ENCODE measurements at regions not wholly inside any gene's neighbourhood (a gene's known extent, or its start where the extent isn't known, plus 50 kb on each side); places are given as distances from the start of the nearest gene placed in this dataset.
A peak's percentile ranks its signal among the peaks of the same experiment; 100 is the strongest.

DNA sequence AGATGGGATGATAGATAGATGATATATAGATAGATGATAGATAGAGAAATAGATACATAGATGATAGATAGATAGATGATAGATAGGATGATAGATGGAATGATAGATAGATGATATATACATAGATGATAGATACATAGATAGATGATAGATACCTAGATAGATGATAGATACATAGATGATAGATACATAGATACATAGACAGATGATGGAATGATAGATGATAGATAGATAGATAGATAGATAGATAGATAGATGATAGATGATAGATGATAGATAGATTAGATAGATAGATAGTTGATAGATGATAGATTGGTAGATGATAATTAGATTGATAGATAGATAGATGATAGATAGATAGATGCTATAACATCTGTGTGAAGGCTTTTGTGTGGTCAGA, 201.7 kb upstream of the RAB4A start:
- DNase-seq, result no peak

DNA sequence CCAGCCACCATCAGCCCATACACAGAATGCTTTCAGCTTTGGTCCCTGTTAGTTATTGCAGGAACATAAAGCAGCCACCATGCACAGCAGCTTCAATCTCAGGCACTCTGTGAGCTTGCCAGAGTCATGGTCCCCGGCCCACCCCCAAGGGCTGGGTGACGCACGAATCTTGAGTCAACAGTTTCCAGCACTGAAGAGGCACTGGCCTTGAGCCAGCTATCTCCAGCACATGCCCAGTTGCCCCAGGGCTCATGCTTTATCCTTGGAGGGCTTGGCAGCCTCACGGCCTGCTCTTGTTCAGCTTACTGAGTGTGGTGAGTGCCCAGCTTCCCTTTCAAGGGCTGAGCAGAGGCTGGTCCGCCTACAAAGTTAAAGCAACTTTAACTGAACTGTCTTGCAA, 200.7 kb upstream of the RAB4A start:
- peak; percentile 67 for DNase-seq

DNA sequence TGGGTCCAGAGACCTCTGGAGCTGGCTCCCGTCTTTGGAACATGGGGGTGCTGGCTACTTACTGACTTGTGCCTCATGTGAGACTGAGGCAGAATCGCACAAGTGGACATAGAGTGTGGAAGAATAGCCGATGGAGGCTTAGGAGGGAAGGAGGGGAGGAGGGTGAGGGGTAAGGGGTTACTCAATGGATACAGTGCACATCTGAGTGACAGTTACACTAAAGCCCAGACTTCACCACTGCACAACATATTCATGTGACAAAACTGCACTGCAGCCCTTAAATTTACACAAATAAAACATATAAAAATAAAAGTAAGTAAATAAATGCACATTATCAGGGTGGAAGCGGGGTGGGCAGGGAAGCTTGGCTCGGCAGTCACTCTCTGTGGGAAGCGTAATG, 197.7 kb upstream of the RAB4A start:
- DNase-seq, result no peak

DNA sequence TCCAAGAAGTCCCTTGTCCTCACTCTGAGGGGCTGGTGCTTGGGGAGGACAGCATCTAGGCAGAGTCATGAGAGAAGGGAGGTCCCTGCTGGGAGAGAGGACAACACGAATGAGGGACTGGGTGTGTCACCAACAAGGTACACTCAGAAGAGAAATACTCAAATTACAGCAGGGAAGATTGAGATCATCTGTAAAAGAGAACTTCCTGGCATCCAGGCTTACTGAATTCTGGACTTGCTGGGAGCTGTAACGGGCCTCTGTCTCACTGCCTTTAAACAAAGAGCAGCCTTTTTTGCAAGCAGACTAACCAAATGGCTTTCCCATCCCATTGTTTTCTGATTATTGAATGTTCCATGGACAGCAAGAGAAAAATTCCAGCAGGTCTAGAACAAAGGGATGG, 195.7 kb upstream of the RAB4A start:
- peak; percentile 10 for DNase-seq

DNA sequence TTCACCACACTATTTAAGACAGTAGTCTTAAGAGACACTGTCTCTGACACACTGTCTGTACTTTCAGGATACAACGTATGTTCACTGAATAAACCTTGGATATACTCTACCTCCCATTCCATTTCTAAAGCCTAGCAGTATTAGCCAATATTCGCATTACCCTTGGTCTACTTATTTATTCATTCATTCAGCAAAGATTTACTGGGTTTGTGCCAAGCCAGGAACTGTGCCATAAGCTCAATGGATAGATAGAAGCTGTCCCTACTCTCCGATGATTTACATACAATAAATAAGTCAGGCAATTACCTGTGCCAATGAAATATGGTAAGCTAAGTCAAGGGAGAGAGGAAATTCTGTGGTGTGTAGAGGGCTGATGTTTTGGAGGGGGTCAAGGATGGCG, 195.2 kb upstream of the RAB4A start:
- no peak for DNase-seq

DNA sequence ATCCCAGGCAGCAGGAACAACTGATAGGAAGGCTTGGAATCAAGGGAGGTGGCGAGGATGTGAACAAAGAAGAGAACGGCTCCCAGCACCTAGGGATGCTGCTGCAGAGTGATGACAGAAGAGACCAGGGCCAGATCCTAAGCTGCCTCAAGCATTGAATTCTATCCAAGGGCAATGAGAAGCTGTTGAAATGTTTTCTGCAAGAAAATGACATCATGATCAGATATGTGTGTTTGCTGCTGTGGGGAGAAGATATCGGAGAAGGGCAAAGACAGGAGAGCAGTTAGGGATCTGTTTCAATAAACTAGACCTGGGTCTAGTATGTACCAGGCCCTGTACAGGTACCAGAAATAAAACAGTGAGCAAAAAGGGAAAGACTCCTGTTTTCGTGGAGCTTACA, 194.7 kb upstream of the RAB4A start:
- DNase-seq, result no peak

DNA sequence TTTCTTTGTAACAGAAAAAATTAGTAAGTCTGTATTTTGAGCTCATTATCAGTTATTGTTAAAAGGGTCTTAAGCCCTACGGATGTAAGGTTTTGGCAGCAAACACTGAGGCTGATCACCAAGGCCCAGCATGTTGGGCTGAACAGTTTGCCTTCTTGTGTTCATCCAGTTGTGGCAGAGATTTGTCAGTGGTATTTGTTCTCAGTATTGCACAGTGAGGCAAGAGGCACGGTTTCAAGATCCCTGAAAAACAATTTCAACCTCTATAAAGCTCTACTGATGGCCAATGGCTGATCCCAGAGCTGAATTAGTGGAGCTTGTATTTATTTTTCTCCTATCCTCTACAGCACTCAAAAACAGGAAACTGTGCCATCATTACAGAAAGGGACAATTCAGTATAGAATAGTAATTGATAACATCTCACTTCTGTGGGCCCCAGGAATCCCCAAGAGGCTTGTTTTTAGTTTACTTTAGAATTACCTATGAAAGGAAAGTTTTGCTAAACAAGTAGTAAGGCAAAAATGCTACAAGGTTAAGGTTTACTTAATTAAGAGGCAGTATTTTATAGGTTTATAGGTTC, 191.8 kb upstream of the RAB4A start:
- DNase-seq, result no peak

DNA sequence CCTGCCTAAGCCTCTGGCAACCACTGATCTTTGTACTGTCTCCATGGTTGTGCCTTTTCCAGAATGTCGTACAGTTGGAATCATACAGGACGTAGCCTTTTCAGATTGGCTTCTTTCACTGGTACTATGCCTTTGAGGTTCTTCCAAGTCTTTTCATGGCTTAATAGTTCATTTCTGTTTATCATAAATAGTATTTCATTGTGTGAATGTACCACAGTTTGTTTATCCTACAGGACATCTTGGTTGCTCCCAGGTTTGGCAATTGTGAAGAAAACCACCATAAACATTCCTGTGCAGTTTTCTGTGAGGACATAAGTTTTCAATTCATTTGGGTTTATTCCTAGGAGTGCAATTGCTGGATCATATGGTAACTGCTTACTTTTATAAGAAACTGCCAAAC, 190.6 kb upstream of the RAB4A start:
- no peak for DNase-seq

DNA sequence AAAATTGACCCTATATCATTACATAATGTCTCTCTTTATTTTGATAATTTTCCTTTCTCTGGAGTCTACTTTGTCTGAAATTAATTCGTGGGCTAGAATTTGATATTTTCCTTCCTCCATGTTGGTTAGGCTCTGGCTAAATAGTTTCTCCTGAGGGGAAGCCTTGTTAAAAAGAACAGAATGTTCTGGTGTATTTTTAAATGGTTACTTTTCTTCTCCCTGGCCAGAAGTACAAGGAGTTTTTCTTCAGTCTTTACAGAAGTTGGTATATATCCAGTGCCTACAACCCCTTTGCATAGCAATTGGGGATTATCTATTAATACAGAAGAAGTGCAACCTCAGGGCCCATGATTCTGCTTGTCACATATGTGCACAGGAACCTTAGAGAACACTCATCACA, 185.6 kb upstream of the RAB4A start:
- DNase-seq, result no peak

DNA sequence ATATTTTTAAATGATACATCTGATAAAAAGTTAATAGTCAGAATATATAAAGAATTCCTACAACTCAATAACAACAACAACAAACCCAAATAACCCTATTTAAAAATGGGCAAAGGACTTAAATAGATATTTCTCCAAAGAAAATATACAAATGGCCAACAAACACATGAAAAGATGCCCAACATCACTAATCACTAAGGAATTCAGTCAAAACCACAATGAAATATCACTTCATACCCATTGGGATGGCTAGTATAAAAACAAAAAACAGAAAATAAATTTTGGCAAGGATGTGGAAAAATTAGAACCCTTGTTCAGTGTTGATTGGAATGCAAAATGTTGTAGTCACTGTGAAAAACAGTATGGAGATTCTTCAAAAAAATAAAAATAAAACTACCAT, 184.8 kb upstream of the RAB4A start:
- peak; percentile 22 for DNase-seq

DNA sequence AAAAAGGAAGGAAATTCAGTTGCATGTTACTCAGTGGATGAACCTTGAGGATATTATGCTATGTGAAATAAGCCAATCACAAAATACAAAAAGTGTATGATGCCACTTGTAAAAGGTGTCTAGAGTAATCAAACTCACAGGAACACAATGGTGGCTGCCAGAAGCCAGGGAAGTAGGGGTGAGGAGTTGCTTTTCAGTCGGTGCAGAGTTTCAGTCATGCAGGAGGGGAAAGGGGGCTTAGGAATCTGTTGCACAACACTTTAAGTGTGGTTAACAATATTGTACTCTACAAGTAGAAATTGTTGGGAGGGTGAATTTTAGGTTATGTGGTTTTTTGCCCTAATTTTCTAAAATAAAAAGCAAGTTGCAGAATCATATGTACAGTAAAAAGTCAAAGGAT, 184.2 kb upstream of the RAB4A start:
- no peak for DNase-seq

DNA sequence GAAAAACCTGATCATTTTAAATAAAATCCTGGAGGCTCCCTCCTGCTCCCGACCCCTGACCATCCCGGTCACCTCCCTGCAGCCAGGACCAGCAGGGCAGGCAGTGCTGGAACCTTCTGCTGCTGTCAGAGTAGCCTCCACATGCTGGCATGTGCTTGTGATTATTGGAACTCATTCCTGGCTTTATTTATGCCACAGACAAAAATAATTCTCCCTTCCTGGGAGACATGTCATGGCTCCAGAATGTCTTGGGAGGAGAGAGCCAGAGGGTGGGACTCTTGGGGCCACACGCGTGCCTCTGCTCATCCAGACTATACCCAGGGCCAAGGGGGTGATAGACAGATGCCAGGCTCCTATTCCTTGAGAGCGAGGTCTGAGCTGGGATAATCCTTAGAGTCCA, 183.6 kb upstream of the RAB4A start:
- peak; percentile 26 for DNase-seq

DNA sequence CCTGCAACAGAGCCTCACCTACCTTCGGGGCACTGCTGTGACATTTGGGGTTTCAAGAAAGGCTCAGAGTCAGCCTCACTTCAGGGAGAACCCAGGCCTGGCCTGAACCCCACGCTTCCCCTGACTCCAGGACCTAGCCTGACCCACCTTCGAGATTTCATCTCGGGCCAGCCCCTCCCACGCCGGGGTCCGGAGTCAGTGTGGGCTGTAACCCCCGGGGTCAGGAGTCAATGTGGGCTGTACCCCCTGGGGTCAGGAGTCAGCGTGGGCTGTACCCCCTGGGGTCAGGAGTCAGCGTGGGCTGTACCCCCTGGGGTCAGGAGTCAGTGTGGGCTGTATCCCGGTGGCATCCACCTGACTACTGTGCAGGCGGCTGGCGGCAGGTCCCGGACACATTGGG, 183.0 kb upstream of the RAB4A start:
- no peak for DNase-seq

DNA sequence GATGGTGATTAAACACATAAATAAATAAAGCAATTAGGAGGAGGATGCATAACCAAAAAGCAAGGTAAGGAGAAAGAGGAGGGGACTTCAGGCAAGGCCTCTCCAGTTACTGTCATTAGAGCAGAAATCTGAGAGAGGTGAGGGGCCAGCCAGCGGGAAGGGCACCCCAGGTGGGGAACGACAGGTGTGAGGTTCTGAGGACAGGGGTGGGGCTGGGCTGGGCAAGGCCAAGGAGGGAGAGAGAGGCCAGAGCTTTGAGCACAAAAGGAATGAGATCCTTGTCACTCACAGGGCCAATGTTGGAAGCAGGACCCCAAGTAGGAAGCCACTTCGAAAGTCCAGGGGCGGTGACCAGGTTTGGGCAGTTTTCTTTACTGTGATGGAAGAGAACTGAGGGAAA, 182.2 kb upstream of the RAB4A start:
- DNase-seq, result no peak

DNA sequence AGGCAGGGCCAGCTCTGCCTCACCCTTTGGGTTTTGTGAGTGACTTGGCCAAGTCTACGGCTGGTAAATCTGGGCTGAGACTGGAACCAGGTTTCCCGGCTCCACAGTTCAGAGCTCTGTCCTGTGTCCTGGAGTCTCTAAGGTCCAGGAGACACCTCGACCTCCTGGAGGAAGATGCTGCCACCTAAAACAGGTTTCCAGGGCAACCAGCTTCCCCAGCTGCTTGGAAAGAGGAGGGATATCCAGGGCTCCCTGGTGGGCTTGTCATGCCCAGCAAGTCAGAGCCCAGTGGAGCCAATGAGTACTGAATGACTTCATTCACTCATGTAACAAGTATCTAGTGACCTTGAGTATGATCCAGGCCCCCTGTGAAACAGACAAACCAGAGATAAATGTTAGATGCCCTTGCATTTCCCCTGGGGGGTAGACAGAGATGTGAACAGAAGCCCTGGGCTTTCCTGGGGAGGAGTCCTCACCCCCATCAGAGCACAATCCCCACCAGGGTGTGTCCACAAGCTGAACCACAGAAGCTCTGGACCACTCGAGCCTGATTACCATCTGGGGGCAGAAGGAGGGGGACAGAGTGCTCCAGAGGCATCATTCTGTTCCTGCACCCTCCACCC, 181.2 kb upstream of the RAB4A start:
- DNase-seq, result no peak

DNA sequence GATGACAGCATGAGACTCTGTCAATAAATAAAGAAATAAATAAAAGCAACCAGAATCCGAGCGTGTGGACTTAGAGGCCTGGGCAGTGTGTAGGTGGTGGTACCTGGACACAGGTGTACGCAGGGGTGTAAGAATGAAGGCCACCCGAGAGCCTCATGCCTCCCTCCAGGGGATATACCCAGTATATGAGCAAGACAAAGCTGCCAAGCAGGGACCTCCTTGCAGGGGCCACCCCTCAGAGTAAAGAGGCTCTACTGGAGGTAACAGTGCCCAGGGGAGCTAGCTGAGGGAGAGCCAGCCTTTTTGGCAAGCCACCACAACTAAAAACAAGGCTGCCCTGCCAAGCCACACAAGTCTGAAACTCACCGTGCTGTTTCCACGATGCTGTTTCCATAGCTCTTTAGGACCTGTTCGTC, 179.2 kb upstream of the RAB4A start:
- no peak for DNase-seq

DNA sequence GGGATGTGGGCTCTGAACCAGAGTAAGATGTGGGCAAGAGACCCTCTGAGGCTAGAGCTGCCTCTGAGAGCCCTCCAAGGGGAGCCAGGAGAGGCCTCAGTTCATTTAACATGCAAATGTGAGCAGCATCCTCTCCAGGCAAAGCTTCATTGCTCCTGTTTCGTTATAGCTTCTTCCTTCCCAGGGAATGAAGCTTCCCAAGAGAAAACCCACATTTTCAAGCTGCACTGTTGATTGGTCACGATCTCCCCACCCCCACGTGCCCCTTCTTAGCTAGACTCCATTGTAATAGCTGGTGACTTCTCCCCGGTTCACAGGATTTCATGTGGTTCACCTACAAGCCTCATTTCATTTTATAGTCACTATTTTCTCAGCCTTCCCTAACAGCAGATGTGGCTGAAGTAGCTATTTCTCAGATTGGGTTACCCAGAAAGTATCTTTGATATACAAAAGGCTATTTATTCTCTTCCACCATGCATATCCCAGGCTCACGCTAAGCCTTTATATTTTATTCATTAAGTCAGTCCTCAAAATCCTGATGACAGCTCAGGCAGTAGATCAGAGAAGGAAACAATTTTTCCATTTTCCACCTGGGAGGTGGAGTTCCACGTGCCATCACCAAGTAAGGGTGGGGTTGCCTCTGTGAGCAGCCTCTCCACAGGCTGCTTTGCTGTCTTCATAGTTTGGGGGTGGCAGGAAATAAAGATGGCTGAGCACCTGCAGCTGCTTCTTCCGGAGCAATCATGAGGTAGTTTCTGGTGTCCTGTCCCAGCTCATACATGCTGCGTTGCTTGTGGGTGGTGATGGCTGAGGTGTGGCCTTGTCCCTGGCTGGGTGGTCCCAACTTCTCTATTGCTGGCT, 178.3 kb upstream of the RAB4A start:
- DNase-seq, result no peak

DNA sequence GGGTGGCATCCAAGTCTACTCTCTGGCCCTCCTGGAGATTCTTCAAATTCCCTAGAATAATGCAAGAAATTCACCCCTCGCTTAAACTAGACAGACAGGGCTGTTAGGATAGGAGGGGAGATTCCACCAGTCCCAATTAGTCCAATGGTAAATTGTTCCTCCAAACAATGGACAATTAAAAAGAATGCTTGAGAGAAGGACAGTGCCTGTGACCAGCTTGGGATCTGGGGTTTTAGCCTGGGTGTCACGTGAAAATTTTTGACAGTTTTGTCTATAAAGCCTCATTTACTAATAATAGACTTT, 177.7 kb upstream of the RAB4A start:
- DNase-seq, result no peak

DNA sequence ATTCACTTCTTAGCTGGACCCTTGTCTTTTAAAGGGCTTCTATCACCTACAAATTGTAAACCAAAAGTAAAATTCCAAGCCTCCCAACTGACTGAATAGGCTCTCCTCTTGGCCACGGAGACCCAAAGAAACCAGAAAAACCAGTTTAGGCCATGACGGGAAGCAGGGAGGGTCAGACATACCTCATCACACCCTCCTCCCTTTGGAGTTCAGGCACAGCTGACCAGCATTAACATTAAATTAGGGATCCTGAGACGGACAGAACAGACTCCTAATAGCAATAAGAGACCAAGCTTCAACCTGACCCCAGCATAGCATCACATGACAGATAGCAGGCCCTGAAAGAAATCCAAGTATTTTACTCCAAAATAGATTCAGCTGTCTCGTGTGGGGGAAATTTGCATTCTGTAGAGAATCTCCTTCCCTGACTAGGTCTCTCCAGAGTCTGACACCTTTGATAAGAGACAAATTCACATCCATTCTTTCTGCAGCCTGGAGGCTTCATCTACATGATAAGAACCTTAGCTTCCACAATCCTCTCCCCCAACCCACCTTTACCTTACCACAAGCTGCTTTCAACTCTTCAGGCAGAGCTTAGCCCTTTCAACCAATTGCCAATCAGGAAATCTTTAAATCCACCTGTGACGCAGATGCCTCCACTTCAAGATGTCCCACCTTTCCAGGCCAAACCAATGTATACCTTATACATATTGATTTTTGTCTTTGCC, 177.1 kb upstream of the RAB4A start:
- DNase-seq, result no peak

DNA sequence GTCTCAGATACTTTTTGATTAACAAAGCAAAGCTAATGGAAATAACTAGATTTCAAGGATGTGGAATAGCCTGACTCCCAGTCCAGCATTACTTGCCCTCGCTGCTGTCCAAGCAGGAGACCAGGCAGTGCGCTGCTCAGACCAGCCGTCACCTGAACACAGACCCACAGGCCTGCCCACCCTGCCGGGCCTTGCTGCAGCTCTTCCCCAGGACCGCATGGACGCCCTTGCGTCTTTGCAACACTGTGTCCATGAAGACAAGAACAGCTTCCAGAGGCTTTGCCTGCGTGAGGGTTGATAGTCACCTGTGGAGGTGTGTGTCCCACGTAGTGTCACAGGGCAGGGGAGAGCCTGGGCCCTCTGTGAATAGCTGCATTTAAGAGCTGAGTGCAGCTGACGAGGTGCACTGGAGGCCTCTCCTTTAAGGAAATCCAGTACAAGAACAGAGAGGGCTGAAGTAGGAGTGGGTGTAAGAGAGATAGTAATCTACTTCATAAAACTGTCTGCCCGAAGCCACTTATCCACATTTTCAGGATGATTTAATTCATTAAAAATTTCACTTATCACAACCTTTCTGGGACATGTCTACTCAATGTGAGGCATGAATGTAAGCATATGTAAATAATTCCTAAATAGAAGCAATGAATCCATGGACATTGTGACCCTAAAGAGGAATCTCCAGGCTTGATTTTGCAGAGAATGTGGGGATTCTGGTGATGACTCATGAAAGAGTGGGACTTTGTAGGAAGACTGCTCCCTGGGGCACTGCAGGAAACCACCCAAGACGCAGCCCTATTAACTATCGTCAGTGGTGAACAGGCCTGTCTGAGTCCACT, 176.2 kb upstream of the RAB4A start:
- DNase-seq, result peak; percentile 97

DNA sequence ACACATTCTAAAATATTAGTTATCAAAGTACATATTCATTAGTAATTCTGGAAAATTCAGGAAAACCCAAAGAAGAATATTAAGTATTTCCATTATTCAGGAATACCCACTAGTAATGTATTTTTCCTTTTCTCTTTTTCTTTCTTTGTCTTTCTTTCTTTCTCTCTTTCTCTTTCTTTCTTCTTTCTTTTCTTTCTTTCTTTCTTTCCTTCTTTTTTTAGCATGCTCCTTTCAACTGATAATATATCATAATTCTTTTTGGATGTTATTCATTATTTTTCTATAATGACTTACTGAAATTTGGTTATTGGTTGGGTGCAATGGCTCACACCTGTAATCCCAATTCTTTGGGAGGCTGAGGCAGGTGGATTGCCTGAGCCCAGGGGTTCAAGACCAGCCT, 175.6 kb upstream of the RAB4A start:
- no peak for DNase-seq

DNA sequence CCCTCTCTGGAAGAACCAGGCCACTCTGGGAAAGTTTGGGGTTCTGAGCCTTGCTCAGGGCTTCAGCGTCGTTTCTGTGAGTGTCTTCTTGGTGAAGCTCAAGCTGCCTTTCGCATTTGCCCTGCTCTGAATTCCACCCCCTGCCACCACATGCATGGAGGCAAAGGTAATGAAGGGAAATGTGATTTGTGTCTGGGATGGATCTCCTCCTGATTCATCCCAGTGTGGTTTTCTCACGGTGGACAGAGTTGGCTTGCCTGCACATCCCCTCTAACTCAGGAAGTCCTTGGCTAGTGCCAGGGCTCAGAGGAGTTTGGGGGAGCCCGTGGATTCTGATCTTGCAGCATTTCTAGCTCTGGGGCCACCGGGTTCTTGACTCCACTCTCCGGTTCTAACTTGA, 173.6 kb upstream of the RAB4A start:
- peak; percentile 48 for DNase-seq

DNA sequence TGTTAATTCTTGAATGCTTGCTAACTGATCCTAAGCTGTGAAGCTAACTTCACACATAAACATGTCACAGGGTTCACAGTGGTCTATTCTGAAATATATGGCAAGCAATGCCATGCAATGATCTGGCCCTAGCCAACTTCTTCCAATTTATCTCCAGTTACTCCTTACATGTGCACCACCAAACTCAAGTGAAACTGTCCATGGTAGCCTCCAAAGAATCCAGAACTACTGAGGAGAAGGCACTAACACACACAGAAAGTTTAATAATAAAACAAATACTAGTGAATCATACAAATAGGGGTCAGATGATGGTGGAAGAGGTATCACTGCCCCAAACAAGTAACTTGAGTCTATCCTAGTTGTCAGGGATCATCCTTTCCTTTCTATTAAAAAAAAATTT, 172.6 kb upstream of the RAB4A start:
- DNase-seq, result no peak

Data from fibroblast of skin of right quadriceps (primary cell).